ENCODE measurements at regions not wholly inside any gene's neighbourhood (a gene's known extent, or its start where the extent isn't known, plus 50 kb on each side); places are given as distances from the start of the nearest gene placed in this dataset.
"Not testable (repeated sequence)": the region's sequence is repeated elsewhere in the genome, so short reads cannot be mapped to it uniquely, and the experiment has no call there.

- no peak for DNase-seq
Observed at GRCh38 chr3:177609613-177610012, 412.3 kb upstream of the TBL1XR1 start.

- no peak for DNase-seq
Observed at GRCh38 chr3:177610262-177610661, 413.0 kb upstream of the TBL1XR1 start.

- peak; percentile 99 for DNase-seq
Observed at GRCh38 chr3:177610686-177611633, 413.7 kb upstream of the TBL1XR1 start.

- DNase-seq, result no peak
Observed at GRCh38 chr3:177611752-177612334, 414.6 kb upstream of the TBL1XR1 start.

GRCh38 chr3:177613901-177614300 is 416.6 kb upstream of the TBL1XR1 start:
- no peak for DNase-seq

GRCh38 chr3:177615015-177615414 is 417.7 kb upstream of the TBL1XR1 start:
- DNase-seq, result peak; percentile 18

GRCh38 chr3:177618873-177619733 is 421.8 kb upstream of the TBL1XR1 start:
- no peak for DNase-seq

- no peak for DNase-seq
Observed at GRCh38 chr3:177620073-177620472, 422.8 kb upstream of the TBL1XR1 start.

GRCh38 chr3:177622520-177622919 is 425.2 kb upstream of the TBL1XR1 start:
- DNase-seq, result no peak

- no peak for DNase-seq
Observed at GRCh38 chr3:177622982-177623617, 425.8 kb upstream of the TBL1XR1 start.

- DNase-seq, result no peak
Observed at GRCh38 chr3:177624528-177625495, 427.5 kb upstream of the TBL1XR1 start.

GRCh38 chr3:177626045-177626444 is 428.8 kb upstream of the TBL1XR1 start:
- no peak for DNase-seq

- not testable (repeated sequence) for DNase-seq
Observed at GRCh38 chr3:177628095-177628719, 430.9 kb upstream of the TBL1XR1 start.

GRCh38 chr3:177629276-177629675 is 432.0 kb upstream of the TBL1XR1 start:
- DNase-seq, result no peak

- DNase-seq, result no peak
Observed at GRCh38 chr3:177633671-177634207, 436.5 kb upstream of the TBL1XR1 start.

- not testable (repeated sequence) for DNase-seq
Observed at GRCh38 chr3:177635601-177636106, 438.4 kb upstream of the TBL1XR1 start.

- peak; percentile 65 for DNase-seq
Observed at GRCh38 chr3:177640319-177640965, 443.2 kb upstream of the TBL1XR1 start.

- DNase-seq, result no peak
Observed at GRCh38 chr3:177641206-177641605, 443.9 kb upstream of the TBL1XR1 start.

- DNase-seq, result no peak
Observed at GRCh38 chr3:177642042-177642803, 444.9 kb upstream of the TBL1XR1 start.

All from COR-L47 (cell line).